H9 (cell line): ENCODE measurements at regions not wholly inside any gene's neighbourhood (a gene's known extent, or its start where the extent isn't known, plus 50 kb on each side); places are given as distances from the start of the nearest gene placed in this dataset.

Experiments used
- DNase-seq: peaks from one replicate; pipeline ENCODE4 v3.0.0-alpha.2; 2017
- H2AFZ ChIP-seq: one replicate; pipeline ENCODE4 v1.6.1; 2013; ENCODE audit warnings: mild to moderate bottlenecking, low read length, control low read depth, moderate library complexity
- H2AK5ac ChIP-seq: 2 replicates; pipeline ENCODE4 v1.6.1; 2013; ENCODE audit warnings: low read length, control low read depth, mixed read lengths; ENCODE audit not compliant: insufficient read length
- H2BK120ac ChIP-seq: one replicate; pipeline ENCODE4 v1.6.1; 2013; ENCODE audit warnings: low read depth, mild to moderate bottlenecking, low read length, control low read depth, inconsistent platforms; ENCODE audit not compliant: poor library complexity, severe bottlenecking
- H2BK12ac ChIP-seq: 2 replicates; pipeline ENCODE4 v1.6.1; 2013; ENCODE audit warnings: low read length, control low read depth, mixed read lengths, low read depth; ENCODE audit not compliant: insufficient read length
- H2BK15ac ChIP-seq: 2 replicates; pipeline ENCODE4 v1.6.1; 2013; ENCODE audit warnings: low read depth, low read length, control low read depth
- H2BK20ac ChIP-seq: one replicate; pipeline ENCODE4 v1.6.1; 2013; ENCODE audit warnings: low read depth, mild to moderate bottlenecking, low read length, control low read depth, inconsistent platforms; ENCODE audit not compliant: poor library complexity, severe bottlenecking
- H2BK5ac ChIP-seq: 2 replicates; pipeline ENCODE4 v1.6.1; 2013; ENCODE audit warnings: low read length, control low read depth, mixed read lengths; ENCODE audit not compliant: insufficient read length
- H3K14ac ChIP-seq: 2 replicates; pipeline ENCODE4 v1.6.1; 2013; ENCODE audit warnings: low read length, control low read depth; ENCODE audit not compliant: insufficient read depth
- H3K18ac ChIP-seq: 2 replicates; pipeline ENCODE4 v1.6.1; 2013; ENCODE audit warnings: low read depth, mild to moderate bottlenecking, mixed read lengths, low read length, control low read depth; ENCODE audit not compliant: insufficient read length
- H3K23ac ChIP-seq: 2 replicates; pipeline ENCODE4 v1.6.1; 2013; ENCODE audit warnings: low read length, control low read depth, mixed read lengths, low read depth; ENCODE audit not compliant: insufficient read length
- H3K23me2 ChIP-seq: 2 replicates; pipeline ENCODE4 v1.6.1; 2013; ENCODE audit warnings: low read depth, mild to moderate bottlenecking, mixed read lengths, low read length, control low read depth; ENCODE audit not compliant: insufficient read length, poor library complexity, severe bottlenecking
- H3K27ac ChIP-seq: 2 replicates; pipeline ENCODE4 v1.5.1; 2013; ENCODE audit warnings: low read length, control low read depth, mixed read lengths, low read depth; ENCODE audit not compliant: insufficient read length
- H3K27me3 ChIP-seq: 2 replicates; pipeline ENCODE4 v1.6.1; 2013; ENCODE audit warnings: low read length, control low read depth, inconsistent platforms; ENCODE audit not compliant: insufficient read depth
- H3K4ac ChIP-seq: 2 replicates; pipeline ENCODE4 v1.6.1; 2013; ENCODE audit warnings: low read depth, mild to moderate bottlenecking, control low read depth, inconsistent platforms, low read length, moderate library complexity
- H3K4me1 ChIP-seq: 2 replicates; pipeline ENCODE4 v1.6.1; 2013; ENCODE audit warnings: low read length, control low read depth, inconsistent platforms; ENCODE audit not compliant: insufficient read depth
- H3K4me2 ChIP-seq: 2 replicates; pipeline ENCODE4 v1.6.1; 2013; ENCODE audit warnings: low read length, control low read depth, mixed read lengths; ENCODE audit not compliant: insufficient read length, insufficient read depth
- H3K56ac ChIP-seq: 2 replicates; pipeline ENCODE4 v1.6.1; 2013; ENCODE audit warnings: low read depth, mild to moderate bottlenecking, mixed read lengths, low read length, control low read depth; ENCODE audit not compliant: insufficient read length
- H3K79me1 ChIP-seq: 2 replicates; pipeline ENCODE4 v1.6.1; 2013; ENCODE audit warnings: low read depth, mild to moderate bottlenecking, moderate library complexity, low read length, control low read depth, inconsistent platforms; ENCODE audit not compliant: insufficient read depth, poor library complexity, severe bottlenecking
- H3K79me2 ChIP-seq: 2 replicates; pipeline ENCODE4 v1.6.1; 2013; ENCODE audit warnings: low read length, control low read depth, inconsistent platforms; ENCODE audit not compliant: insufficient read depth
- H3K9ac ChIP-seq: 2 replicates; pipeline ENCODE4 v1.6.1; 2013; ENCODE audit warnings: low read length, control low read depth, mixed read lengths; ENCODE audit not compliant: insufficient read length; ENCODE audit errors: extremely low read depth
- H3K9me3 ChIP-seq: one replicate; pipeline ENCODE4 v1.6.1; 2013; ENCODE audit warnings: low read depth, low read length, inconsistent platforms; ENCODE audit not compliant: control insufficient read depth
- H3T11ph ChIP-seq: one replicate; pipeline ENCODE4 v1.6.1; 2013; ENCODE audit warnings: mild to moderate bottlenecking, low read length, control low read depth, inconsistent platforms
- H4K20me1 ChIP-seq: one replicate; pipeline ENCODE4 v1.6.1; 2013; ENCODE audit not compliant: control insufficient read depth, insufficient read length, insufficient read depth
- H4K5ac ChIP-seq: 2 replicates; pipeline ENCODE4 v1.6.1; 2013; ENCODE audit warnings: low read depth, mild to moderate bottlenecking, mixed read lengths, low read length, control low read depth; ENCODE audit not compliant: insufficient read length
- H4K8ac ChIP-seq: replicated peaks from 2 replicates; pipeline ENCODE4 v1.6.1; 2013; ENCODE audit warnings: low read length, control low read depth, mixed read lengths, low read depth; ENCODE audit not compliant: insufficient read length
- H4K91ac ChIP-seq: 2 replicates; pipeline ENCODE4 v1.6.1; 2013; ENCODE audit warnings: low read depth, mild to moderate bottlenecking, moderate library complexity, mixed read lengths, low read length, control low read depth; ENCODE audit not compliant: insufficient read length
- H3K27ac Mint-ChIP-seq, 3 experiments: 2 replicates in 2 of 3; 3 replicates in 1 of 3; pipeline ENCODE4 v1.8.0; 2020 to 2021; ENCODE audit warnings: mixed read lengths in 3 of 3, mild to moderate bottlenecking in 1 of 3, moderate library complexity in 1 of 3
- H3K27me3 Mint-ChIP-seq: 2 replicates; pipeline ENCODE4 v1.8.0; 2021; ENCODE audit warnings: low read depth, mild to moderate bottlenecking, moderate library complexity, mixed read lengths
- H3K36me3 Mint-ChIP-seq, 3 experiments: 2 replicates in 2 of 3; 3 replicates in 1 of 3; pipeline ENCODE4 v1.8.0; 2020 to 2021; ENCODE audit warnings: low read depth in 3 of 3, mixed read lengths in 3 of 3; ENCODE audit not compliant: insufficient read depth in 1 of 3
- H3K4me1 Mint-ChIP-seq, 2 experiments: 2 replicates each; pipeline ENCODE4 v1.8.0; 2020; ENCODE audit warnings: mixed read lengths in 2 of 2
- H3K4me3 Mint-ChIP-seq, 2 experiments: 2 replicates in 1 of 2; 3 replicates in 1 of 2; pipeline ENCODE4 v1.8.0; 2020 to 2021; ENCODE audit warnings: mild to moderate bottlenecking in 2 of 2, mixed read lengths in 2 of 2, moderate library complexity in 1 of 2
- H3K9me3 Mint-ChIP-seq, 2 experiments: 2 replicates in 1 of 2; 3 replicates in 1 of 2; pipeline ENCODE4 v1.8.0; 2020; ENCODE audit warnings: mild to moderate bottlenecking in 2 of 2, mixed read lengths in 2 of 2, moderate library complexity in 1 of 2
- CTCF ChIP-seq: fragments of 200-600 bp; sonication (generic); conservative IDR thresholded peaks from 3 replicates; pipeline ENCODE4 v1.8.0; 2021; ENCODE audit warnings: antibody characterized with exemption, mild to moderate bottlenecking
- whole genome bisulfite sequencing: extraction: QIAGEN DNeasy Blood & Tissue Kit; methylation state at CpG from one replicate; pipeline ENCODE4 v1.1.7; 2013; ENCODE audit warnings: missing lambda C conversion rate, low lambda C conversion rate, mixed read lengths; ENCODE audit not compliant: insufficient read length; ENCODE audit errors: extremely low coverage; 5-methylcytosine and 5-hydroxymethylcytosine counted together

GRCh38 chr10:8544500-8544899 lies 490.0 kb downstream of the GATA3 start:
- Histone ChIP-seq H3K23ac (no peak overlapping the region), H3K79me2 (no peaks in the 10 kb centered on the region), H2AFZ (no peak overlapping the region), H3K14ac (no peak overlapping the region), H3K18ac (no peak overlapping the region), H3K27ac (no peak overlapping the region), H3K4ac (no peak overlapping the region), H3K9me3 (no peaks in the 10 kb centered on the region), H3K56ac (no peak overlapping the region), H3T11ph (no peak overlapping the region), H2BK120ac (no peak overlapping the region), H3K4me1 (no peaks in the 10 kb centered on the region), H2BK15ac (no peak overlapping the region), H4K20me1 (no peaks in the 10 kb centered on the region), H3K79me1 (no peaks in the 10 kb centered on the region), H3K27me3 (no peaks in the 10 kb centered on the region), H4K5ac (no peak overlapping the region), H2BK20ac (no peak overlapping the region), H4K8ac (no peak overlapping the region), H2AK5ac (no peak overlapping the region), H4K91ac (no peak overlapping the region), H3K23me2 (no peaks in the 10 kb centered on the region), H3K4me2 (no peak overlapping the region), H2BK5ac (no peak overlapping the region), H3K9ac (no peak overlapping the region), H2BK12ac (no peak overlapping the region)
- Mint-ChIP-seq H3K27ac (no peak overlapping the region), H3K27me3 (no peaks in the 10 kb centered on the region), H3K4me1 (no peaks in the 10 kb centered on the region), H3K9me3 (0 out of 5 replicates have a peak, but pooled peaks cover 0 to 2% of the 10 kb centered on the region in 2 experiments), H3K36me3 (no peaks in the 10 kb centered on the region), H3K4me3 (no peak overlapping the region)
- WGBS: no CpG with 5 or more reads among the region's 6 CpGs
- TF ChIP-seq CTCF: no peak
- no peak for DNase-seq
